GM04504 (cell line): ENCODE measurements at regions not wholly inside any gene's neighbourhood (a gene's known extent, or its start where the extent isn't known, plus 50 kb on each side); places are given as distances from the start of the nearest gene placed in this dataset.
"Not testable (repeated sequence)": the region's sequence is repeated elsewhere in the genome, so short reads cannot be mapped to it uniquely, and the experiment has no call there.

Experiments
- DNase-seq: peaks from one replicate; pipeline ENCODE4 v3.0.0-alpha.2; 2012; ENCODE audit warnings: low read depth

- no peak for DNase-seq
Observed at GRCh38 chr19:27744926-27745768, 1467.8 kb downstream of the UQCRFS1 start.

DNA sequence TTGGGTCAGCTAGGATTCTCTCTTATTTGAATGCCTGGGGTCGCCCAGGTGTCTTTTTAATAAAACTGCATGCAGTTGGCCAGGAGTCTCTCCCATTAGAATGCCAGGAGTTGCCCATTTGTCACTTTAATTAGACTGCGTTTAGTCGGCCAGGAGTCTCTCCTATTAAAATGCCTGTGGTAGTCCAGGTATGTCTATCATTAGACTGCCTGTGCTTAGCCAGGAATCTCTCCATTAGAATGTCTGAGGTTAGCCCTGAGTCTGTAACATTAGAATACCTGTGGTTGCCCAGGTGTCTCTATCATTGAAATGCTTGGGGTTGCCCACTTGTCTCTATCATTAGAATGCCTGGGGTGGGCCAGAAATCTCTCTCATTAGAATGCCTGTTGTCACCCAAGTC lies 1470.9 kb downstream of the UQCRFS1 start:
- DNase-seq: no peak

DNA sequence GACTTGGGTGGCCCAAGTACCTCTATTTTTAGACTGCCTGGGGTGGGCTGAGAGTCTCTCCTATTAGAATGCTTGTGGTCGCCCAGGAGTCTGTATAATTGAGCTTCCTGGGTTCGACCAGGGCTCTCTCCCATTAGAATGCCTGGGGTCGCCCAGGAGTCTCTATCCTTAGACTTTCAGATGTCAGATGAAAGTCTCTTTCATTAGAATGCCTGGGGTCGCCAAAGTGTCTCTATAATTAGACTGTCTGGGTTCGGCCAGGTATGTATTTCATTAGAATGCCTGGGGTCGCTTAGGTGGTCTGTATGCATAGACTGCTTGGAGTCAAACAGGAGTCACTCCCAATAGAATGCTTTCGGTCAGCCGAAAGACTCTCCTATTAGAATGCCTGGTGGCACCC lies 1471.7 kb downstream of the UQCRFS1 start:
- DNase-seq: no peak

GRCh38 chr19:27740396-27740795 lies 1472.6 kb downstream of the UQCRFS1 start:
- DNase-seq: no peak

- no peak for DNase-seq
Observed at GRCh38 chr19:27738569-27739193, 1474.3 kb downstream of the UQCRFS1 start.

DNA sequence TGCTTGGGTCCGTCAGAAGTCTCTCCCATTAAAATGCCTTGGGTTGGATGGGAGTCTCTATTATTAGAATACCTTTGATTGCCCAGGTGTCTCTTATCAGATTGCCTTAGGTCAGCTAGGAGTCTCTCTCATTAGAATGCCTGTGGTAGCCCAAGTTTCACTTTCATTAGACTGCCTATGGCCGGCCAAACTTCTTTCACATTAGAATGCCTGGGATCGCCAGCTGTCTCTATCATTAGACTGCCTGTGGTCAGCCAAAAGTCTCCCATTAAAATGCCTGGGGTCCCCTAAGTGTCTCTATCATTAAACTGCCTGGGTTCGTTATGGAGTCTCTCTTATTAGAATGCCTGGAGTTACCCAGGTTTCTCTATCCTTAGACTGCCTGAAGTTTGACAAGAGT lies 1476.7 kb downstream of the UQCRFS1 start:
- no peak for DNase-seq

DNA sequence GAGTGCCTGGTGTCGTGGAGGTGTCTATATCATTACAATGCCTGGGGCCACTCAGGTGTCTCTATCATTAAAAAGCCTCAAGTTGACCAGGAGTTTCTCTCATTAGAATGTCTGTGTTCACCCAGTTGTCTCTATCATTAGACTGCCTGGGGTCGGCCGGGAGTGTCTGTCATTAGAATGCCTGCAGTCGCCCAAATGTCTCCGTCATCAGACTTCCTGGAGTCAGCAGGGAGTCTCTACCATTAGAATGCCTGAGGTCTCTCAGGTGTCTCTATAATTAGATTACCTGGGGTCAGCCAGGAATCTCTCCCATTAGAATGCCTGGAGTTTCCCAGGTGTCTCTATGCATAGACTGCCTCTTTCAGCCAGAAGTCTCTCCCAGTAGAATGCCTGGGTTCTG lies 1477.6 kb downstream of the UQCRFS1 start:
- DNase-seq: no peak

- no peak for DNase-seq
Observed at GRCh38 chr19:27734496-27735220, 1478.3 kb downstream of the UQCRFS1 start.

DNA sequence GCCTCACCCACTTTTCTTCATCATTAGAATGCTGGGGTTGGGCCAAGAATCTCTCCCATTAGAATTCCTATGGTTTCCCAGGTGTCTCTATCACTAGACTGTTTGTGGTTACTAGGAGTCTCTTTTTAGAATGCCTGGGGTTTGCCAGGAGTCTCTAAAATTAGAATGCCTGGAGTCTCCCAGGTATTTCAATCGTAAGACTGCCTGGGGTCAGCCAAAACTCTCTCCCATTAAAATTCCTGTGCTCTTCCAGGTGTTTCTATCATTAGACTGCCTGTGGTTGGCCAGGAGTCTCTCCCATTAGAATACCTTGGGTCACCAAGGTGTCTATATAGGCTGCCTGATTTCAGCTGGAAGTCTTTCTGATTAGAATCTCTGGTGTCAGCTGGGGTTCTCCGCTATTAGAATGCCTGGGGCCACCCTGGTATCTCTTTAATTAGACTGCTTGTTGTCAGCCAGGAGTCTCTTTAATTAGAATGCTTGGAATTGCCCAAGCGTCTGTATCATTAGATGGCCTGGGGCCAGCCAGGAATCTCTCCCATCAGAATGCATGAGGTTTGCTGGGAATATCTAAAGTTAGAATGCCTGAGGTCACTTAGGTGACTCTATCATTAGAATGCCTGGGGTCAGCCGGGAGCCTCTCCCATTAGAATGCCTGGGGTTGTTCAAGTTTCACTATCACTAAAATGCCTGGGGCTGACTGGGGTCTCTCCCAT lies 1479.2 kb downstream of the UQCRFS1 start:
- DNase-seq: no peak

DNA sequence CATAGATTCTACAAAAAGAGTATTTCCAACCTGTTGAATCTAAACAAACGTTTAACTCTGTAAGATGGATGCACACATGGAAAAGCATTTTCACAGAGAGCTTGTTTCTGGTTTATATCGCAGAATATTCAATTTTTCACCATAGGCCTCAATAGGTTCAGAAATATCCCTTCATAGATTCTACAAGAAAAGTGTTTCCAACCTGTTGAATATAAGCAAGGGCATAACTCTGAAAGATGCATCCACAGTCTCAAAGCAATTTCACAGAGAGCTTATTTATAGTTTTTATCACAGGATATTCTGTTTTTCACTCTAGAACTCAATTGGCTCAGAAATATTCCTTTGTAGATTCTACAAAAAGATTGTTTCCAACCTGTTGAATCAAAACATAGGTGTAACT lies 1483.6 kb downstream of the UQCRFS1 start:
- no peak for DNase-seq

- DNase-seq: no peak
Observed at GRCh38 chr19:27722625-27723024, 1490.3 kb downstream of the UQCRFS1 start.

DNA sequence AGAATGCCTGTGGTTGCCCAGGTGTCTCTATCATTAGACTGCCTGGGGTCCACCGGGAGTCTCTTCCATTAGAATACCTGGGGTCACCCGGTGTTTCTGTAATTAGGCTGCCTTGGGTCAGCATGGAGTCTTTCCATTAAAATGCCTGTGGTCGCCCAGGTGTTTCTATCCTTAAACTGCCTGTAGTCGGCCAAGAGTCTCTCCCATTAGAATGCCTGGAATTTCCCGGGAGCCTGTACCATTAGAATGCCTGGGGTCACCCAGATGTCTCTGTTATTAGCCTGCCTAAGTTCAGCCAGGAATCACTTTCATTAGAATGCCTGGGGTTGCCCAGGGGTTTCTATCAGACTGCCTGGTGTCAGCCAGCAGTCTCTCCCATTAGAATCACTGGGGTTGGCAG lies 1492.8 kb downstream of the UQCRFS1 start:
- no peak for DNase-seq

GRCh38 chr19:27719034-27719433 lies 1493.9 kb downstream of the UQCRFS1 start:
- no peak for DNase-seq

- DNase-seq: no peak
Observed at GRCh38 chr19:27718234-27718633, 1494.7 kb downstream of the UQCRFS1 start.

GRCh38 chr19:27717825-27718224 lies 1495.1 kb downstream of the UQCRFS1 start:
- DNase-seq: no peak

GRCh38 chr19:27716922-27717321 lies 1496.0 kb downstream of the UQCRFS1 start:
- DNase-seq: no peak

DNA sequence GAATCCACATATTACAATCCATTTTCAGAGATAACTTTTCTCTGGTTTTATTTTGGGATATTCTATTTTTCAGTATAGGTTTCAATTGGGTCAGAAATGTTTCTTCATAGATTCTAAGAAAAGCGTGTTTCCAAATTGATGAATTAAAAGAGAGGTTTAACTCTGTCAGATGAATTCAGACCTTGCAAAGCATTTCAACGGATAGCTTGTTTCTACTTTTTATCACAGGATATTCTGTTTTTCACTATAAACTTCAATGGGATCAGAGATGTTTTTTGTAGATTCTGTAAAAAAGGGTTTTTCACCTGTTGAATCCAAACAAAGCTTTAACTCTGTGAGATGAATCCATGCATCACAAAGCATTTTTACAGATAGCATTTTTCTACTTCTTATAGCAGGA lies 1498.1 kb downstream of the UQCRFS1 start:
- no peak for DNase-seq

GRCh38 chr19:27709496-27709895 lies 1503.5 kb downstream of the UQCRFS1 start:
- DNase-seq: no peak

DNA sequence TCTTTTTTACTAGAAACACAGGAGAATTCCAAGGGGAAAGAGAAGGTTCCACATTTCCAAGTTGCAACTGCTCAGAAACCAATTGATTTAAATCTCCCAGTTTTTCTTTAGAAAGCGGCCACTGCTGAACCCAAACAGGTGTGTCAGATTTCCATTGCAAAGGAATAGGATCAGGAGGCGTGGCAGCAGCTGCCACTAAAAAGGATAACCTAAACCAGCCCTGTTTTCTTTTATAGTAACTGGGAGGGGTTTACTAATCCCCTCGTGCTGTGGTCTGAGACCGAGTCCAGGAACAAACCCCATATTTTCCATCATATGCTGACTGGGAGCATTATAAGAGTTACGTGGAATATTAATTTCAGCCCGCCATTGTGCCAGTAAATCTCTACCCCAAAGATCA lies 1504.0 kb downstream of the UQCRFS1 start:
- DNase-seq: not testable (repeated sequence)

- DNase-seq: not testable (repeated sequence)
Observed at GRCh38 chr19:27707026-27707425, 1505.9 kb downstream of the UQCRFS1 start.

DNA sequence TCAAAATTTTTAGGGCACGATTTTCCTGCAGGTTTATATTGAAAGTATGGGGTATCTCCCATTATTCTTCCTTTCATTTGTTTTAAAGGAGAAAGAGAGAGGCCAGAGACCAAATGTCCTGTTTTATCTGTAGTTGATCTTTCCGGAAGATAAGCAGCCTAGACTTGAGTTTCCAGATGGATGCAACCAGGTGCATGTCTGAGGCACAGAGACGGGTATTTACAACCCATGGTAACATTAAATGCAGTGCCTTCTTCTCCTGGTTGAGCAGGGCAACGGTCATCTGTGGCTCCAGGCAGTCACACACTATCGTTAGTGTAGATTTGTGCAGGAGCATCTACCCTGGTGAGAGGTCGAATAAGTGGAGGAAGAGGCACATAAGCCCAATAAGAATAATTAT lies 1507.1 kb downstream of the UQCRFS1 start:
- DNase-seq: no peak

DNA sequence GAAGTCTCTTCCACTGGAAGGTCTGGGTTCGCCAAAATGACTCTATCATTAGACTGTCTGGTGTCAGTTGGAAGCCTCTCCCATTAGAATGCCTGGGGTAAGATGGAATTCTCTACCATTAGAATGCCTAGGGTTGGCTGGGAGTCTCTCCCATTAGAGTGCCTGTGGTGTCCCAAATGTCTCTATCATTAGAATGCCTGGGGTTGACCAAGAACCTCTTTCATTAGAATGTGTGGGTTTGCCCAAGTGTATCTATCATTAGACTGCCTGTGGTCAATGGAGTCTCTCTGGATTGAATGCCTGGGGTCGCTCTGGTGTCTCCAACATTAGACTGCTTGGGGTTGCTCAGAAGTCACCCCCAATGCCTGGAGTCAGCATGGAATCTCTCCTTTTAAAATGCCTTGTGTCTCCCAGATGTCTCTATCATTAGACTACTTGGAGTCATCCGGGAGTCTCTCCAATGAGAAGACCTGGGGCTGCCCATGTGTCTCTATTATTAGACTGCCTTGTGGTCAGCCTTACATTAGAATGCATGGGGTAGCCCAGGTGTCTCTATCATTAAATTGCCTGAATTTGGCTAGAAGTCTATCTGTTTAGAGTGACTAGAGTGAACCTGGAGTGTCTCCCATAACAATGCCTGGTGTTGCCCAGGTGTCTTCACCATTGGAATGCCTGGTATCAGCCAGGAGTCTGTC lies 1518.4 kb downstream of the UQCRFS1 start:
- DNase-seq: no peak
